Tibial nerve (tissue), 4 donors: ENCODE measurements at regions not wholly inside any gene's neighbourhood (a gene's known extent, or its start where the extent isn't known, plus 50 kb on each side); places are given as distances from the start of the nearest gene placed in this dataset.

Source experiments
- DNase-seq, 2 donors: peaks; one replicate each; pipeline ENCODE4 v3.0.0-alpha.2; 2019; ENCODE audit warnings: low spot score in 2 of 2
- H3K27ac ChIP-seq, 4 donors: fragments of 200-600 bp; sonication (generic) in 3 of 4; one replicate each; pipeline ENCODE4 v1.5.1; 2017 to 2019; ENCODE audit warnings: mild to moderate bottlenecking in 1 of 4
- H3K27me3 ChIP-seq, 2 donors: fragments of 200-600 bp; sonication (generic) in 1 of 2; one replicate each; pipeline versions ENCODE4 v1.5.1 to v1.6.0; 2017 to 2019
- H3K36me3 ChIP-seq, 3 donors: fragments of 200-600 bp; sonication (generic); one replicate each; pipeline ENCODE4 v1.5.1; 2018 to 2019
- H3K4me1 ChIP-seq, 4 donors: fragments of 200-600 bp; sonication (generic) in 3 of 4; one replicate each; pipeline ENCODE4 v1.5.1; 2017 to 2019
- H3K4me3 ChIP-seq, 4 donors: fragments of 200-600 bp; sonication (generic) in 3 of 4; one replicate each; pipeline ENCODE4 v1.5.1; 2017 to 2019; ENCODE audit warnings: mild to moderate bottlenecking in 1 of 4, moderate library complexity in 1 of 4
- H3K9me3 ChIP-seq, 4 donors: fragments of 200-600 bp; sonication (generic) in 3 of 4; one replicate each; pipeline ENCODE4 v1.5.1; 2017 to 2019
- EP300 ChIP-seq, 2 donors: sonication (generic); formaldehyde crosslinking; IDR thresholded peaks; one replicate each; pipeline ENCODE4 v1.6.1; 2017; ENCODE audit warnings: antibody characterized with exemption in 2 of 2, mild to moderate bottlenecking in 1 of 2
- POLR2A ChIP-seq, 2 donors: fragments of 450-650 bp; IDR thresholded peaks; one replicate each; pipeline ENCODE4 v1.6.1; 2017; ENCODE audit warnings: antibody characterized with exemption in 2 of 2, mild to moderate bottlenecking in 2 of 2, moderate library complexity in 2 of 2
- WGBS, 2 donors: methylation state at CpG; one replicate each; pipeline ENCODE4 v1.1.5; 2018; 5-methylcytosine and 5-hydroxymethylcytosine counted together
- TF ChIP-seq, protein P1 (sequence below), 5 experiments: fragments of 200-600 bp in 3 of 5; fragments of 450-650 bp in 2 of 5; sonication (generic) in 3 of 5; IDR thresholded peaks; one replicate each; pipeline ENCODE4 v1.5.1; 2016 to 2019; ENCODE audit warnings: antibody characterized with exemption in 5 of 5, mild to moderate bottlenecking in 3 of 5, moderate library complexity in 2 of 5

GRCh38 chr4:24003926-24004325 is 114.1 kb upstream of the PPARGC1A start:
- H3K4me1 ChIP-seq = no peaks in the 10 kb centered on the region
- no peaks in the 10 kb centered on the region for H3K27me3 ChIP-seq
- WGBS, 2 donors = 81 to 88% methylated on average over 4 of the region's 4 CpGs
- H3K36me3 ChIP-seq = no peaks in the 10 kb centered on the region
- no peak for DNase-seq
- no peak overlapping the region for H3K4me3 ChIP-seq
- H3K27ac ChIP-seq = no peak overlapping the region
- H3K9me3 ChIP-seq = no peaks in the 10 kb centered on the region
- TF ChIP-seq POLR2A (IDR thresholded peaks at IDR 0.05) = no peak
- TF ChIP-seq EP300 (IDR thresholded peaks at IDR 0.05) = no peak

- Histone ChIP-seq H3K27me3 (no peaks in the 10 kb centered on the region), H3K4me3 (no peak overlapping the region), H3K27ac (no peak overlapping the region), H3K9me3 (no peaks in the 10 kb centered on the region), H3K36me3 (no peaks in the 10 kb centered on the region), H3K4me1 (no peaks in the 10 kb centered on the region)
- WGBS, 2 donors = 72 to 80% methylated on average over 3 of the region's 3 CpGs
- no peak for DNase-seq
- no peak for TF ChIP-seq EP300 (IDR thresholded peaks at IDR 0.05)
- TF ChIP-seq, protein P1, sequence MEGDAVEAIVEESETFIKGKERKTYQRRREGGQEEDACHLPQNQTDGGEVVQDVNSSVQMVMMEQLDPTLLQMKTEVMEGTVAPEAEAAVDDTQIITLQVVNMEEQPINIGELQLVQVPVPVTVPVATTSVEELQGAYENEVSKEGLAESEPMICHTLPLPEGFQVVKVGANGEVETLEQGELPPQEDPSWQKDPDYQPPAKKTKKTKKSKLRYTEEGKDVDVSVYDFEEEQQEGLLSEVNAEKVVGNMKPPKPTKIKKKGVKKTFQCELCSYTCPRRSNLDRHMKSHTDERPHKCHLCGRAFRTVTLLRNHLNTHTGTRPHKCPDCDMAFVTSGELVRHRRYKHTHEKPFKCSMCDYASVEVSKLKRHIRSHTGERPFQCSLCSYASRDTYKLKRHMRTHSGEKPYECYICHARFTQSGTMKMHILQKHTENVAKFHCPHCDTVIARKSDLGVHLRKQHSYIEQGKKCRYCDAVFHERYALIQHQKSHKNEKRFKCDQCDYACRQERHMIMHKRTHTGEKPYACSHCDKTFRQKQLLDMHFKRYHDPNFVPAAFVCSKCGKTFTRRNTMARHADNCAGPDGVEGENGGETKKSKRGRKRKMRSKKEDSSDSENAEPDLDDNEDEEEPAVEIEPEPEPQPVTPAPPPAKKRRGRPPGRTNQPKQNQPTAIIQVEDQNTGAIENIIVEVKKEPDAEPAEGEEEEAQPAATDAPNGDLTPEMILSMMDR (IDR thresholded peaks at IDR 0.05) = no peak
- no peak for TF ChIP-seq POLR2A (IDR thresholded peaks at IDR 0.05)
Observed at GRCh38 chr4:24003496-24003895, 113.6 kb upstream of the PPARGC1A start.

- Histone ChIP-seq H3K9me3 (no peaks in the 10 kb centered on the region), H3K4me1 (no peaks in the 10 kb centered on the region), H3K27ac (no peak overlapping the region), H3K36me3 (no peaks in the 10 kb centered on the region), H3K27me3 (no peaks in the 10 kb centered on the region), H3K4me3 (no peak overlapping the region)
- TF ChIP-seq, protein P1 (IDR thresholded peaks at IDR 0.05) = no peak
- no peak for TF ChIP-seq POLR2A (IDR thresholded peaks at IDR 0.05)
- TF ChIP-seq EP300 (IDR thresholded peaks at IDR 0.05) = no peak
- DNase-seq = no peak
- WGBS, 2 donors = 86 to 87% methylated on average over 7 of the region's 7 CpGs
Observed at GRCh38 chr4:24002330-24002966, 112.6 kb upstream of the PPARGC1A start.

DNA sequence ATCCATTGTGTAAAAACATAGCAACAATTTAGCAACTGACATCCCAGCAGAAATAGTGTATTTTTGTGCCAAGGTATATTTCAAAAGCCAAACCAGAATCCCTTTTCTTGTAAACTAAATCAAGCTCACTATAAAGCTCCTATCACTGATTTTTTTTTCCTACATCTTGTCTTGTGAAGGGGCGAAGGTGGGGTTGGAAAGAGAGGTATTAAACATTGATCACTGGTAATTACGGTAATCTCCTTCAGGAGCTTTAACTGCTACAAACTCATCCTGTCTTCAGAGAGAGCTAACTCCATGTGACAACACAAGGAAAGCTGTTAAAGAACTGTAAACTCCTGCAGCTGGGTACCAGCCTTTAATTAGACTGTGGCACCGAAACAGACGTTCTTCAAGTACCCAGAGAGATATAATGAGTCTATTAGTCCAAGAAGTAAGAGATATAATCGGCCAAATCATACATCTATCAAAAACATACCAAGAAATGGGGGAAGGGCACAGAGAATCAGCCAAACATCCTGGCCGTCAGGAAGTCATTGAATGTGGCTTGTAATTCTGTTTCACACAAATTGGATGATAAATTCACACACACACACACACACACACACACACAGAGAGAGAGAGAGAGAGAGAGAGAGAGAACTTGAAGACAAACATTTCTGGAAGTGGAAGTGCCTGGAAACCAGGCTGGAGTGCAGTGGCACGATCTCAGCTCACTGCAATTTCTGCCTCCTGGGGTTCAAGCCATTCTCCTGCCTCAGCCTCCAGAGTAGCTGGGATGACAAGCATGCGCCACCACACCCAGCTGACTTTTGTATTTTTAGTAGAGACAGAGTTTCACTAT is 111.9 kb upstream of the PPARGC1A start:
- no peak overlapping the region for H3K27ac ChIP-seq
- no peaks in the 10 kb centered on the region for H3K4me1 ChIP-seq
- H3K27me3 ChIP-seq = no peaks in the 10 kb centered on the region
- DNase-seq = no peak
- TF ChIP-seq EP300 (IDR thresholded peaks at IDR 0.05) (no peak), POLR2A (IDR thresholded peaks at IDR 0.05) (no peak)
- TF ChIP-seq, protein P1 (IDR thresholded peaks at IDR 0.05) = no peak
- H3K36me3 ChIP-seq = no peaks in the 10 kb centered on the region
- H3K9me3 ChIP-seq = no peaks in the 10 kb centered on the region
- 39 to 53% methylated on average over 8 of the region's 8 CpGs for WGBS, 2 donors
- H3K4me3 ChIP-seq = no peak overlapping the region

DNA sequence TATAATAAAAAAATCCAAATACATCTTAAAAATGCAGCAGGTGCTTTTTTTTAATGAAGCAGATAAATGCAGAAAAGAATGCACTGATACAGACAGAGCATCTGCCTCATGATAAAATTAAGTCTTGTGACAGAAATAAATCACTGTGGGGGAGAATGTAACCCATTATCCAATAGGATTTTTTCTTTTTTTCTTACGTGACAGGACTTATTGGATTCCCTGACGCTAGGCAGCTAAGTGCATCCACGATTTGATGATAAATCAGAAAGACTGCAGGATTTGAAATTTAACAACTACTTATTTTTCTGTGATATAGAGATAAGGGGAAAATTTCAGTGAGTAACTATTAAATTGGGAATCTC is 110.6 kb upstream of the PPARGC1A start:
- TF ChIP-seq, protein P1 (IDR thresholded peaks at IDR 0.05) = no peak
- TF ChIP-seq EP300 (IDR thresholded peaks at IDR 0.05) (no peak), POLR2A (IDR thresholded peaks at IDR 0.05) (no peak)
- no peak overlapping the region for H3K4me3 ChIP-seq
- H3K9me3 ChIP-seq = no peaks in the 10 kb centered on the region
- H3K27ac ChIP-seq = no peak overlapping the region
- H3K36me3 ChIP-seq = no peaks in the 10 kb centered on the region
- no peaks in the 10 kb centered on the region for H3K4me1 ChIP-seq
- no peaks in the 10 kb centered on the region for H3K27me3 ChIP-seq
- no peak for DNase-seq
- 75 to 79% methylated on average over 3 of the region's 3 CpGs for WGBS, 2 donors
